Mucosa of descending colon (tissue), 3 donors: ENCODE measurements at regions not wholly inside any gene's neighbourhood (a gene's known extent, or its start where the extent isn't known, plus 50 kb on each side); places are given as distances from the start of the nearest gene placed in this dataset.

ENCODE experiments used
- ATAC-seq: fragments of 200-7000 bp; cut with Tn5 transposase; one replicate; pipeline ENCODE4 v1.9.1; 2020; ENCODE audit warnings: mild to moderate bottlenecking, moderate library complexity
- DNase-seq, 3 donors: peaks; one replicate each; pipeline ENCODE4 v3.0.0-alpha.2; 2020
- H3K36me3 ChIP-seq: fragments of 200-600 bp; one replicate; pipeline ENCODE4 v1.8.0; 2021; ENCODE audit warnings: low read depth, mild to moderate bottlenecking
- H3K4me1 ChIP-seq: fragments of 200-600 bp; one replicate; pipeline ENCODE4 v1.8.0; 2021; ENCODE audit warnings: low read depth, mild to moderate bottlenecking
- H3K4me3 ChIP-seq: fragments of 200-600 bp; one replicate; pipeline ENCODE4 v1.8.0; 2021; ENCODE audit warnings: mild to moderate bottlenecking
- H3K9me3 ChIP-seq: fragments of 200-600 bp; one replicate; pipeline ENCODE4 v1.8.0; 2021; ENCODE audit warnings: mild to moderate bottlenecking
- intact Hi-C, 2 donors: fragments of 100-400 bp; cut with DNase I in 1 of 2; cut with micrococcal nuclease in 1 of 2; formaldehyde crosslinking; loops; one replicate each; pipeline versions ENCODE4 v1.11.0 to v1.11.1; 2022; cut with DNase I, micrococcal nuclease
- TF ChIP-seq, protein P1 (sequence below): fragments of 200-600 bp; IDR thresholded peaks from one replicate; pipeline ENCODE4 v1.8.0; 2022; ENCODE audit warnings: antibody characterized with exemption, mild to moderate bottlenecking
- donor health status: DM: no; HTN: no; CAD: no; lungs with moderate emphysema.
- donor health status: DM: no; HTN: no; CAD: no.
- donor health status: DM: no; HTN: yes; CAD: no.

DNA sequence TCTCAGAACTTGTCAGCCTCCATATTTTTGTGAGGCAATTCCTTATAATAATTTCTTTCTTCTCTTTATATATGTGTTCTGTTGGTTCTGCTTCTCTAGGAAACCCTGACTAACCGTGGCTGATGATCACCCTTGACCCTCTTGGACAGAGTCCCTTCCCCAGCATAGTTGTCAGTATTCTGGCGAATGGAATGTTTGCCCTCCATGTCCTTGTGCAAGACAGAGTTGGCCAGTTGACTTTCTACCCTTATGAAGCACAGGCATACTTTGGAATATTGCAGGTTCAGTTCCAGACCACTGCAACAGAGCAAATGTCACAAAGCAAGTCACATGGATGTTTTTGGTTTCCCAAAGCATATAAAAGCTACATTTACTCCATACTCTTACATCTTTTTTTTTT is 297.7 kb upstream of the SHH start:
- DNase-seq (no peak), ATAC-seq (no peak)
- intact Hi-C loops = no loop called here
- H3K4me1 ChIP-seq = no peaks in the 10 kb centered on the region
- no peaks in the 10 kb centered on the region for H3K36me3 ChIP-seq
- H3K9me3 ChIP-seq = no peaks in the 10 kb centered on the region
- TF ChIP-seq, protein P1, sequence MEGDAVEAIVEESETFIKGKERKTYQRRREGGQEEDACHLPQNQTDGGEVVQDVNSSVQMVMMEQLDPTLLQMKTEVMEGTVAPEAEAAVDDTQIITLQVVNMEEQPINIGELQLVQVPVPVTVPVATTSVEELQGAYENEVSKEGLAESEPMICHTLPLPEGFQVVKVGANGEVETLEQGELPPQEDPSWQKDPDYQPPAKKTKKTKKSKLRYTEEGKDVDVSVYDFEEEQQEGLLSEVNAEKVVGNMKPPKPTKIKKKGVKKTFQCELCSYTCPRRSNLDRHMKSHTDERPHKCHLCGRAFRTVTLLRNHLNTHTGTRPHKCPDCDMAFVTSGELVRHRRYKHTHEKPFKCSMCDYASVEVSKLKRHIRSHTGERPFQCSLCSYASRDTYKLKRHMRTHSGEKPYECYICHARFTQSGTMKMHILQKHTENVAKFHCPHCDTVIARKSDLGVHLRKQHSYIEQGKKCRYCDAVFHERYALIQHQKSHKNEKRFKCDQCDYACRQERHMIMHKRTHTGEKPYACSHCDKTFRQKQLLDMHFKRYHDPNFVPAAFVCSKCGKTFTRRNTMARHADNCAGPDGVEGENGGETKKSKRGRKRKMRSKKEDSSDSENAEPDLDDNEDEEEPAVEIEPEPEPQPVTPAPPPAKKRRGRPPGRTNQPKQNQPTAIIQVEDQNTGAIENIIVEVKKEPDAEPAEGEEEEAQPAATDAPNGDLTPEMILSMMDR = no peak
- H3K4me3 ChIP-seq = no peak overlapping the region

DNA sequence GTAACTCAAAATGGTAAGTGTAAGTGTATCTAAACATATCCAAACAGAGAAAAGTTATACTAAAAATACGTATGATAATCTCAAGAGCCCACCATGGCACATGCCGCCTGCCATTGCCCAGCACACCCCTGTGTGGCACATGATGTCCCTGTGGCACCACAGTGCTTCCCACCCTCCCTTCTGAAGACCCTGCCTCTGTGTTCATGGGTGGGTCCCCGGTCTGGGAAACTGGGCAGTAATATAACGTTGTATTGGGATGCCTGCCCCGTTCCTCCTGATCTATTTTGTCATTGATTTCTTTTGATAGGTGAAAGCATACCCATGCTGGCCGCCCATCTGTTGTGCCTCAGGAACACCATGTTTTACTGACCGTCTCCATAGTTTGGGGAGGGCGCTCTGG is 296.8 kb upstream of the SHH start:
- DNase-seq (no peak), ATAC-seq (no peak)
- Histone ChIP-seq H3K4me3 (no peak overlapping the region), H3K4me1 (no peaks in the 10 kb centered on the region), H3K36me3 (no peaks in the 10 kb centered on the region), H3K9me3 (no peaks in the 10 kb centered on the region)
- intact Hi-C loops = no loop called here
- TF ChIP-seq, protein P1 = no peak

DNA sequence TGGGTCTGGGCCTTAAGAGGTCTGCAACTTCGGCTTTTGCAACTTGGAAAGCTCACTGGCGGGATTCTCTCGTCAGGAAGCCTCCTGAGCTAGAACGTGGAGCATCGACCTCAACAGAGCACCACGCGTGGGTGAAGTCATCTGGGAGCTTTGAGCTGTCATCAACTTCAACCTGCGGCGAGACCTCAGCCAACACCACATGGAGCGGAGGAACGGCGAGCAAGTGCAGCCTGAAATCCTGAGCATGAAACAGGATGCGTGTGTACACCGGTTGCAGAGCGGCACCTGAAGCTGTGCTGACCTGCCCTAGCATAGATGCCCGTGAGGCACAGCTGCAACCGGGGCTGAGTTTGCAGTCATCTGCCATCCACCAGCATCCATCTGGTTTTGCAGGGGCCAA is 295.7 kb upstream of the SHH start:
- ATAC-seq (no peak), DNase-seq (no peak)
- no peak overlapping the region for H3K4me3 ChIP-seq
- TF ChIP-seq, protein P1 = no peak
- H3K36me3 ChIP-seq = no peaks in the 10 kb centered on the region
- no peaks in the 10 kb centered on the region for H3K4me1 ChIP-seq
- intact Hi-C loops = no loop called here
- no peaks in the 10 kb centered on the region for H3K9me3 ChIP-seq

DNA sequence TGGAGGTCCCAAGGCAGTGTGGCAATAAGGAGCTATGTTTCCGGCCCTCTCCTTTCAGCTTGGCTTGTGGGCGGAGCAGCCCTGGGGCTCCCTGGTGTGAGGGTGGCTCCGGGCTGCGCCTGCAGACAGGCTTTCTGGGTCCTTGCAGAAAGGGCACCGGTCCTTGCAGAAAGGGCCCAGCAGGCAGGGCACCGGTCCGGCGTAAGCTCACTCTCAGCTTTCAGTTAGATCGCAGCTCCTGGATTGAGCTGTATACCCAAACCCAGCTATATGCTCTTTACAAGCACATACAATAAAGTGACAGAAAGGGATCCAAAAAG is 293.8 kb upstream of the SHH start:
- no peak for DNase-seq
- intact Hi-C loops = no loop called here
- Histone ChIP-seq H3K9me3 (no peaks in the 10 kb centered on the region), H3K4me3 (no peak overlapping the region), H3K4me1 (no peaks in the 10 kb centered on the region), H3K36me3 (no peaks in the 10 kb centered on the region)
- TF ChIP-seq, protein P1 = no peak
- ATAC-seq = no peak

DNA sequence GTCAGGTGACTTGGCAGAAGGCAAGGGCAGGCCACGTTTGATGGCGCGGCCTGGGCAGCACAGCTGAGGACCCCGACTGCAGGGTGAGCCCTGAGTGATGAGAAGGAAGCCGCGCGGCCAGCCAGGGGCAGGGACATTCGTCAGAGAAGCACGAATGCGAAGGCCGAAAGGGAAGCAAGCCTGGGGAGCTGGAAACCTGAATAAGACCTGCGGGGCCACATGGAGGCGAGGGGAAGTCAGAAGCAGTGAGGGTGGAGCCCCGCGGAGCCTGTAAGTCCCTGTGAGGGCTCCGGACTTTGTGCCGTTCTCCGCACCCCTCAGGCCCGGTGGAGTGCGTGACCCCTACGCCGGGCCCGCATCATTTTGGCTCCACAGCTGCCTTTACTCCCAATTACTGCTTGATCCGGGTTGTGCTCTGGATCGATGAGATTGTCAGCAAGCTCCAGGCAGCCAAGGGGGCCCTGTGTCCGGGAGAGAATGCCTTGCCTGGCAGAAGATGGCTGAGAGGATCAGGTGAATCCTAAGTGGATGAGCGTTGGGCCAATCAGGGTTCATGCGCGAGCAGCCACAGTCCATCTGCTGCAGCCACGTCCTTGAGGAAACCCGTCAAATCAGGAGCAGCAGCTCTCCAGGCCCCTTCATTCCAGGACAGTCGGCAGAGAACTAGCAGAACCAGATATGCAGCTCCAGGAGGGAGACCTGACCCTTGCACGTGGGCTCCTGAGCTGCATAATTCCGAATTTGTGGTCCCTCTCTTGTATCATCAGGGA is 293.3 kb upstream of the SHH start:
- no peak for DNase-seq

More for the DNA sequence above, 293.3 kb upstream of the SHH start:
- Histone ChIP-seq H3K4me1 (no peaks in the 10 kb centered on the region), H3K9me3 (no peaks in the 10 kb centered on the region), H3K36me3 (no peaks in the 10 kb centered on the region), H3K4me3 (no peak overlapping the region)
- intact Hi-C loops = no loop called here
- no peak for ATAC-seq
- TF ChIP-seq, protein P1 = no peak
